Sigmoid colon (tissue), 6 donors: ENCODE measurements at regions not wholly inside any gene's neighbourhood (a gene's known extent, or its start where the extent isn't known, plus 50 kb on each side); places are given as distances from the start of the nearest gene placed in this dataset.
A peak's percentile ranks its signal among the peaks of the same experiment; 100 is the strongest.

Experiments used
- DNase-seq: peaks from one replicate; pipeline ENCODE4 v3.0.0-alpha.2; 2019
- H3K27ac ChIP-seq, 4 donors: fragments of 200-600 bp; sonication (generic); one replicate each; pipeline ENCODE4 v1.5.1; 2016 to 2019; ENCODE audit warnings: mild to moderate bottlenecking in 1 of 4
- H3K27me3 ChIP-seq, 3 donors: fragments of 200-600 bp; sonication (generic); one replicate each; pipeline ENCODE4 v1.5.1; 2019; ENCODE audit warnings: mild to moderate bottlenecking in 1 of 3
- H3K36me3 ChIP-seq, 4 donors: fragments of 200-600 bp; sonication (generic); one replicate each; pipeline ENCODE4 v1.5.1; 2016 to 2019
- H3K4me1 ChIP-seq, 4 donors: fragments of 200-600 bp; sonication (generic); one replicate each; pipeline ENCODE4 v1.5.1; 2017 to 2019
- H3K4me3 ChIP-seq, 4 donors: fragments of 200-600 bp; sonication (generic); one replicate each; pipeline ENCODE4 v1.5.1; 2017 to 2019; ENCODE audit warnings: mild to moderate bottlenecking in 2 of 4, moderate library complexity in 1 of 4
- H3K9me3 ChIP-seq, 4 donors: fragments of 200-600 bp in 3 of 4; sonication (generic) in 3 of 4; one replicate each; pipeline versions ENCODE4 v1.5.1 to v1.6.1; 2013 to 2019
- EP300 ChIP-seq, 4 donors: sonication (generic); formaldehyde crosslinking; IDR thresholded peaks; one replicate each; pipeline ENCODE4 v1.6.1; 2017; ENCODE audit warnings: antibody characterized with exemption in 4 of 4
- POLR2A ChIP-seq, 2 donors: fragments of 450-650 bp; IDR thresholded peaks; one replicate each; pipeline ENCODE4 v1.6.1; 2016; ENCODE audit warnings: antibody characterized with exemption in 2 of 2, mild to moderate bottlenecking in 2 of 2, moderate library complexity in 2 of 2
- POLR2AphosphoS5 ChIP-seq, 4 donors: sonication (generic); formaldehyde crosslinking; IDR thresholded peaks; one replicate each; pipeline ENCODE4 v1.6.1; 2017; ENCODE audit warnings: antibody characterized with exemption in 4 of 4
- WGBS, 2 donors: extraction: QIAGEN DNeasy Blood & Tissue Kit; methylation state at CpG; one replicate each; pipeline ENCODE4 v1.1.7; 2013; 5-methylcytosine and 5-hydroxymethylcytosine counted together
- intact Hi-C: fragments of 100-400 bp; cut with DNase I; formaldehyde crosslinking; loops from one replicate; pipeline ENCODE4 v1.15.1; 2023
- TF ChIP-seq, protein P1 (sequence below), 4 experiments: fragments of 450-650 bp in 3 of 4; fragments of 200-600 bp in 1 of 4; IDR thresholded peaks; one replicate each; pipeline ENCODE4 v1.5.1; 2016 to 2019; ENCODE audit warnings: antibody characterized with exemption in 4 of 4, mild to moderate bottlenecking in 3 of 4, moderate library complexity in 2 of 4
- donor health status: healthy with polysubstance abuse.
- donor health status: healthy.

DNA sequence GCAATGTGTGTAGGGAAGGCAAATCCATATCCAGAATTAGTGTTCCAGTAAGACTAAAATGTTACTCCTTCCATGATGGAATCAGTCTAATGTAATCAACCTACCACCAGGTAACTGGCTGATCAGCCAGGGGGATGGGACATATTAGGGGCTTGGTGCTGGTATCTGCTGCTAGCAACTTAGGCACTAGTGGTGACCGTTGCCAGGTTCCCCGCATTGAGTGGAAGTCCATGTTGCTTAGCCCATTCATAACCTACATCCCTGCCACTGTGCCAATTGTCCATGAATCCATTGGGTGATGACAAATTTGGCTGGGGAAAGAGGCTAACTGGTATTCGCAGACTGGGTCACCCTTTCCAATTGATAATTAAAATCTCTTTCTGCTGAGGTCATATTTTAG lies 212.2 kb upstream of the ROBO1 start:
- intact Hi-C loops = no loop called here

DNA sequence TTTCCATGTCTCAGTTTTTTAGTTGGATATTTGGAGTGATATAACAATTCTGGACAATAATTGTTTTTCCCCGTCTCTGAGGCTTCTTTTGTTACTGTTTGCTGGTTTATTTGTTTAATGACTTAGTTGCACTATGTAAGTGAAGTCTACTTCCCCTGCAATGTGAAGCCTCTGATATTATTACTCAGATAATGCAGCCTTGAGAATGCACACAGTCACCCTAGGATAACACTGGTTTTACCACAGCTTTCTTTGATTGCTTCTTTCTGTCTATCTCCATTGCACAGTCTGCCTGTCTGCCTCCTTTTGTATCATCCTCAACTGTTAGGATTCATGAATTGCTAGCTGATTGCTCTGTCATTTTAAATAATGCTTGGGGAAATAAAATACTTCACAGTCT lies 208.7 kb upstream of the ROBO1 start:
- Histone ChIP-seq H3K27ac (no peak overlapping the region), H3K4me3 (no peak overlapping the region), H3K36me3 (no peaks in the 10 kb centered on the region), H3K9me3 (no peaks in the 10 kb centered on the region), H3K27me3 (no peaks in the 10 kb centered on the region), H3K4me1 (peaks cover 0 to 21% (median 0%) of the 10 kb centered on the region in 4 donors)
- 67 to 68% methylated on average over 1 of the region's 1 CpG for WGBS, 2 donors
- DNase-seq = no peak
- TF ChIP-seq POLR2A (IDR thresholded peaks at IDR 0.05) (no peak), POLR2AphosphoS5 (IDR thresholded peaks at IDR 0.05) (no peak), EP300 (IDR thresholded peaks at IDR 0.05) (no peak)
- TF ChIP-seq, protein P1, sequence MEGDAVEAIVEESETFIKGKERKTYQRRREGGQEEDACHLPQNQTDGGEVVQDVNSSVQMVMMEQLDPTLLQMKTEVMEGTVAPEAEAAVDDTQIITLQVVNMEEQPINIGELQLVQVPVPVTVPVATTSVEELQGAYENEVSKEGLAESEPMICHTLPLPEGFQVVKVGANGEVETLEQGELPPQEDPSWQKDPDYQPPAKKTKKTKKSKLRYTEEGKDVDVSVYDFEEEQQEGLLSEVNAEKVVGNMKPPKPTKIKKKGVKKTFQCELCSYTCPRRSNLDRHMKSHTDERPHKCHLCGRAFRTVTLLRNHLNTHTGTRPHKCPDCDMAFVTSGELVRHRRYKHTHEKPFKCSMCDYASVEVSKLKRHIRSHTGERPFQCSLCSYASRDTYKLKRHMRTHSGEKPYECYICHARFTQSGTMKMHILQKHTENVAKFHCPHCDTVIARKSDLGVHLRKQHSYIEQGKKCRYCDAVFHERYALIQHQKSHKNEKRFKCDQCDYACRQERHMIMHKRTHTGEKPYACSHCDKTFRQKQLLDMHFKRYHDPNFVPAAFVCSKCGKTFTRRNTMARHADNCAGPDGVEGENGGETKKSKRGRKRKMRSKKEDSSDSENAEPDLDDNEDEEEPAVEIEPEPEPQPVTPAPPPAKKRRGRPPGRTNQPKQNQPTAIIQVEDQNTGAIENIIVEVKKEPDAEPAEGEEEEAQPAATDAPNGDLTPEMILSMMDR (IDR thresholded peaks at IDR 0.05) = no peak
- intact Hi-C loops = no loop called here

More for the DNA sequence above, 212.2 kb upstream of the ROBO1 start:
- DNase-seq = no peak
- no peaks in the 10 kb centered on the region for H3K27me3 ChIP-seq
- no peak overlapping the region for H3K4me3 ChIP-seq
- WGBS, 2 donors = 87 to 94% methylated on average over 3 of the region's 3 CpGs
- TF ChIP-seq POLR2A (IDR thresholded peaks at IDR 0.05) = no peak
- TF ChIP-seq, protein P1 (IDR thresholded peaks at IDR 0.05) = no peak
- TF ChIP-seq POLR2AphosphoS5 (IDR thresholded peaks at IDR 0.05) = no peak
- H3K9me3 ChIP-seq = no peaks in the 10 kb centered on the region
- no peak overlapping the region for H3K27ac ChIP-seq
- no peaks in the 10 kb centered on the region for H3K4me1 ChIP-seq
- H3K36me3 ChIP-seq = no peaks in the 10 kb centered on the region

DNA sequence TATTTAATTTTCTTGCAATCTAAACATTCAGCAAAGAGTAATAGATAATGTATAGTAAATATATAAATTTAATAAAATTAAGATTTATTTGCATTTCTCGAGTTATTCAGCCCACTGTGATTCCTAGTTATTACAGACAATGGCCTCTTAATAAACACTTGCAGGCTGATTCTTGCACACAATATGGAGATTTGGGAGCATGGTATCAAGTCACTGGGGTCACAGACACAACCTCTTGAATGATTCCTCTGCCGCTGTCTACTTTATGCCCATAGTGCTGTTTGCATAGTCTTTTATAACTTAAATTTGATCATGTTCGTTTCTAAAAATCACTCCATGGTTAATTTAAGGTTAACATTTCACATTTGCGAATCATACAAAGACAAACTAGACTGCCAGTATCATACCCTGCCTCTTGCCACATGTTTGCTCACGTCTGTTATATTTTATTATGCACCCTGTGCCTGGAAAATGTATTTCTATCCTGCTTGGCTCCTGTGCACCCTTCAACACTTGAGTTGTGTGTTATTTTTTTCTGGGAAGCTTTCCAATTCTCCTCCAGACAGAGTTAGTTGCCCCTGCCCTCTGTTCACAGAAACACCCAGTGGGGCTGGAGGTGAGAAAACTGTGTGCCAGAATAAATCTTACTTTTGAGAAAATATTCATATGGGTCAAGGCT lies 206.3 kb upstream of the ROBO1 start:
- TF ChIP-seq POLR2A (IDR thresholded peaks at IDR 0.05) = no peak
- peak in 2 of 4 donors; percentile 44 to 66 for TF ChIP-seq EP300 (IDR thresholded peaks at IDR 0.05)
- peak; percentile 7 to 73 (median 52) for TF ChIP-seq POLR2AphosphoS5 (IDR thresholded peaks at IDR 0.05)
- TF ChIP-seq, protein P1 (IDR thresholded peaks at IDR 0.05) = no peak
- WGBS, 2 donors = 72 to 82% methylated on average over 5 of the region's 5 CpGs
- Histone ChIP-seq H3K9me3 (no peaks in the 10 kb centered on the region), H3K4me3 (no peak overlapping the region), H3K27me3 (no peaks in the 10 kb centered on the region), H3K27ac (peak overlapping the region in 3 of 4 donors; percentile 33 to 45 (median 37)), H3K36me3 (no peaks in the 10 kb centered on the region), H3K4me1 (peaks cover 0 to 27% (median 0%) of the 10 kb centered on the region in 4 donors)
- intact Hi-C loops = no loop called here
- no peak for DNase-seq

DNA sequence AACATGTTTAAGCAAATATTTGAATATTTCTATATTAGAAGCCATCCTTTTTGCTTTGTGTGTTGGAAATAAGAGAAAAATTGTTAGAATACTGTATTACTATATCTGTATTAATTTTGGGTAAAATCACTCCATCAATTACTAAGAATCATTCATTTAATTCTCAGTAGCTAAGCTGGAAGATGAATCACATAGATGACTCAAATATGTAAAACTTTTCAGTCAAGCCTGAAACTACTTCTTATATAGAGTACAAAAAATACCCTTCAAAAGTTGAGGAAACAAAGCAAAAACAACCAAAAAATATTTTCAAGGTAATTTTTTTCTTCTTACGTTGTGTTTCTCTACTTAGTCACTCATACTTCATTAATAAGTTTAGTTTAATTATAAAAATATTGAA lies 205.7 kb upstream of the ROBO1 start:
- intact Hi-C loops = no loop called here
- Histone ChIP-seq H3K27ac (peak overlapping the region in 2 of 4 donors; percentile 37 to 45), H3K4me3 (no peak overlapping the region), H3K27me3 (no peaks in the 10 kb centered on the region), H3K4me1 (peaks cover 0 to 27% (median 0%) of the 10 kb centered on the region in 4 donors), H3K36me3 (no peaks in the 10 kb centered on the region), H3K9me3 (no peaks in the 10 kb centered on the region)
- DNase-seq = no peak
- 82 to 93% methylated on average over 1 of the region's 1 CpG for WGBS, 2 donors
- TF ChIP-seq, protein P1 (IDR thresholded peaks at IDR 0.05) = no peak
- TF ChIP-seq POLR2AphosphoS5 (IDR thresholded peaks at IDR 0.05) = no peak
- no peak for TF ChIP-seq EP300 (IDR thresholded peaks at IDR 0.05)
- no peak for TF ChIP-seq POLR2A (IDR thresholded peaks at IDR 0.05)

DNA sequence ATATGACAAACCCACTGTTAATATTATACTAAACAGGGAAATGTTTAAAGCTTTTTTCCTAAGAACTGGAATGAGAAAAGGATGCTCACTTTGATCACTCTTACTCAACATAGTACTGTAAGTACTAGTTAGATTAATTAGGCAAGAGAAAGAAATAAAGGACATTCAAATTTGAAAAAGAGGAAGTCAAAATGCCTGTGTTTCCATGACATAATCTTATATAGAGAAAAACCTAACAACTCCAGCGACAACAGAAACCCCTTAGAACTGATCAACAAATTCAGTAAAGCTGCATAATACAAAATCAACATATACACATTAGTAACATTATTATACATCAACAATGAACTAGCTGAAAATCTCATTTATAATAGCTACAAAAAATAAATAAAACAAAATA lies 200.6 kb upstream of the ROBO1 start:
- peaks cover 0 to 2% (median 0%) of the 10 kb centered on the region in 4 donors for H3K9me3 ChIP-seq
- intact Hi-C loops = no loop called here
- TF ChIP-seq POLR2A (IDR thresholded peaks at IDR 0.05) = no peak
- TF ChIP-seq POLR2AphosphoS5 (IDR thresholded peaks at IDR 0.05) = no peak
- TF ChIP-seq EP300 (IDR thresholded peaks at IDR 0.05) = no peak
- TF ChIP-seq, protein P1 (IDR thresholded peaks at IDR 0.05) = no peak
- H3K27me3 ChIP-seq = no peaks in the 10 kb centered on the region
- WGBS, 2 donors = 59 to 78% methylated on average over 1 of the region's 1 CpG
- no peak for DNase-seq
- H3K4me3 ChIP-seq = no peak overlapping the region
- peaks cover 0 to 18% (median 0%) of the 10 kb centered on the region in 4 donors for H3K4me1 ChIP-seq
- H3K27ac ChIP-seq = no peak overlapping the region
- H3K36me3 ChIP-seq = no peaks in the 10 kb centered on the region
